K562 (cell line): ENCODE measurements at regions not wholly inside any gene's neighbourhood (a gene's known extent, or its start where the extent isn't known, plus 50 kb on each side); places are given as distances from the start of the nearest gene placed in this dataset.
A peak's percentile ranks its signal among the peaks of the same experiment; 100 is the strongest.

ENCODE experiments used
- CEBPG ChIP-seq, 3 experiments: fragments of 200-800 bp in 1 of 3; sonication (Bioruptor generic) in 1 of 3; sonication (generic) in 1 of 3; formaldehyde crosslinking in 1 of 3; IDR thresholded peaks in 2 of 3; conservative IDR thresholded peaks in 1 of 3; 2 replicates each; pipeline versions ENCODE4 v1.6.1 to v1.8.0; 2016 to 2022; ENCODE audit warnings: missing compliant biosample characterization in 2 of 3, missing genetic modification characterization in 2 of 3, mild to moderate bottlenecking in 1 of 3, missing genetic modification reagents in 1 of 3
- CEBPZ ChIP-seq: fragments of 150-350 bp; IDR thresholded peaks from 2 replicates; pipeline ENCODE4 v1.6.1; 2014; ENCODE audit warnings: low read depth, mild to moderate bottlenecking, low read length, borderline replicate concordance
- E2F8 ChIP-seq: fragments of 450-650 bp; IDR thresholded peaks from 2 replicates; pipeline ENCODE4 v1.7.1; 2018; ENCODE audit warnings: mild to moderate bottlenecking, low read depth; ENCODE audit not compliant: partially characterized antibody
- NR2C1 ChIP-seq, 2 experiments: fragments of 450-650 bp; IDR thresholded peaks; 2 replicates each; pipeline ENCODE4 v1.6.1; 2017; ENCODE audit warnings: mild to moderate bottlenecking in 2 of 2, antibody characterized with exemption in 1 of 2, inconsistent platforms in 1 of 2, missing compliant biosample characterization in 1 of 2, missing genetic modification characterization in 1 of 2
- SUPT5H ChIP-seq: fragments of 450-650 bp; IDR thresholded peaks from 2 replicates; pipeline ENCODE4 v1.6.1; 2016
- ZNF263 ChIP-seq: sonication (generic); formaldehyde crosslinking; IDR thresholded peaks from 2 replicates; pipeline ENCODE4 v1.8.0; 2022; ENCODE audit warnings: mild to moderate bottlenecking, missing genetic modification reagents, borderline replicate concordance
- TF ChIP-seq, protein P1 (sequence below), 2 experiments: IDR thresholded peaks; 2 replicates each; pipeline ENCODE4 v1.6.1; 2011; ENCODE audit warnings: borderline replicate concordance in 1 of 2, control low read depth in 1 of 2, low read depth in 1 of 2, low read length in 1 of 2, mild to moderate bottlenecking in 1 of 2, mixed read lengths in 1 of 2, moderate library complexity in 1 of 2; ENCODE audit not compliant: insufficient read depth in 1 of 2, insufficient read length in 1 of 2, poor library complexity in 1 of 2, severe bottlenecking in 1 of 2; ENCODE audit errors: extremely low read depth in 1 of 2
- TF ChIP-seq, protein P2 (sequence below): fragments of 150-350 bp; conservative IDR thresholded peaks from 2 replicates; pipeline ENCODE4 v1.6.1; 2014; ENCODE audit warnings: low read length
- TF ChIP-seq, protein P3 (sequence below): fragments of 450-650 bp; formaldehyde crosslinking; IDR thresholded peaks from 2 replicates; pipeline ENCODE4 v1.4.0; 2020; ENCODE audit warnings: mild to moderate bottlenecking, mixed read lengths

DNA sequence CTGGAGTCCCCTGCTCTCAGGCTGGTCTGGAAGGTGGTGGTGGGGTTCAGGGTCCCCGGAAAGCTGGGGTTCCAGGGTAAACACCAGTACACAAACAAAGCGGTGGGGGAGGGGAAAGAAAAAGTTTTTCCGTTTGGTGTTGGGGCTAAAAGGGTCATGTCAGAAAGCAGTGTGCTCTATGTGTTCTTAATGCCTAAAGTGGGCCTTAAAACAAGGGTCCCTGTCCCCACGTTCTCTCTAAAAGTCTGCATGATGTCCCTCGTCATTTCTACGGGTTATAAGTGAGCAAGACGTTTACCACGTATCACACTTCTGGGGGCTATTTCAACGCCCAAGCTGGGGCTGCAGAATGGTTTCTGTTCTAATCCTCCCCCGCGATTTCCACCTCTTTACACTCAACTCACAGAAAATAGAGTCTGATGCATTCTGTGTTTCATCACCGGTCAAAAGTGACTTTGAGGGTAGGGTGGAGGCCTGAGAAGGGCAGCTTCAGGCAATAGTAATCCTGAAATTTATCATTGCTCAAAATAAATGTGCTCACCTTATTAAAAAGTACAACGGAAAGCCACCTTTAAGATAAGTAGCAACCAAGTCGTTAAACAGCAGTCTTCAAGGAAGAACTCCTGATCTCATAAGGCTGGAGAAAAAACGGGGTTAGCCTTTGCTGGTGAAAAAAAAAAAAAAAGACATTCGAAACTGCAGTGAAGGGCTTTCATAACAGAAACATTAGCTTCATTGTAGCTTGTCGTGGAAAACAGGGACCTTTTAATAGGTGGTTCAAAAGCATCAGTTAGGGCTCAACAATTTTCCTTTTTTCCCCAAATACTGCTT is 63.9 kb upstream of the PTGR2 start (continued):
- TF ChIP-seq NR2C1 (IDR thresholded peaks at IDR 0.05): no peak
- TF ChIP-seq NR2C1 (tag; IDR thresholded peaks at IDR 0.05): no peak
- TF ChIP-seq, protein P1, sequence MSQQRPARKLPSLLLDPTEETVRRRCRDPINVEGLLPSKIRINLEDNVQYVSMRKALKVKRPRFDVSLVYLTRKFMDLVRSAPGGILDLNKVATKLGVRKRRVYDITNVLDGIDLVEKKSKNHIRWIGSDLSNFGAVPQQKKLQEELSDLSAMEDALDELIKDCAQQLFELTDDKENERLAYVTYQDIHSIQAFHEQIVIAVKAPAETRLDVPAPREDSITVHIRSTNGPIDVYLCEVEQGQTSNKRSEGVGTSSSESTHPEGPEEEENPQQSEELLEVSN (IDR thresholded peaks at IDR 0.05; ENCODE audit: borderline replicate concordance in 1 of 2, extremely low read depth in 1 of 2, insufficient read depth in 1 of 2, insufficient read length in 1 of 2, low read depth in 1 of 2, low read length in 1 of 2, poor library complexity in 1 of 2, severe bottlenecking in 1 of 2): no peak
- no peak for TF ChIP-seq CEBPG (CRISPR knock-in tag; IDR thresholded peaks at IDR 0.05)
- peak in 1 of 2 experiments; percentile 69; a peak in 1 of 4 replicates for TF ChIP-seq CEBPG (tag; conservative IDR thresholded peaks at IDR 0.05 in 1 of 2, IDR thresholded peaks at IDR 0.05 in 1 of 2)
- TF ChIP-seq, protein P2, sequence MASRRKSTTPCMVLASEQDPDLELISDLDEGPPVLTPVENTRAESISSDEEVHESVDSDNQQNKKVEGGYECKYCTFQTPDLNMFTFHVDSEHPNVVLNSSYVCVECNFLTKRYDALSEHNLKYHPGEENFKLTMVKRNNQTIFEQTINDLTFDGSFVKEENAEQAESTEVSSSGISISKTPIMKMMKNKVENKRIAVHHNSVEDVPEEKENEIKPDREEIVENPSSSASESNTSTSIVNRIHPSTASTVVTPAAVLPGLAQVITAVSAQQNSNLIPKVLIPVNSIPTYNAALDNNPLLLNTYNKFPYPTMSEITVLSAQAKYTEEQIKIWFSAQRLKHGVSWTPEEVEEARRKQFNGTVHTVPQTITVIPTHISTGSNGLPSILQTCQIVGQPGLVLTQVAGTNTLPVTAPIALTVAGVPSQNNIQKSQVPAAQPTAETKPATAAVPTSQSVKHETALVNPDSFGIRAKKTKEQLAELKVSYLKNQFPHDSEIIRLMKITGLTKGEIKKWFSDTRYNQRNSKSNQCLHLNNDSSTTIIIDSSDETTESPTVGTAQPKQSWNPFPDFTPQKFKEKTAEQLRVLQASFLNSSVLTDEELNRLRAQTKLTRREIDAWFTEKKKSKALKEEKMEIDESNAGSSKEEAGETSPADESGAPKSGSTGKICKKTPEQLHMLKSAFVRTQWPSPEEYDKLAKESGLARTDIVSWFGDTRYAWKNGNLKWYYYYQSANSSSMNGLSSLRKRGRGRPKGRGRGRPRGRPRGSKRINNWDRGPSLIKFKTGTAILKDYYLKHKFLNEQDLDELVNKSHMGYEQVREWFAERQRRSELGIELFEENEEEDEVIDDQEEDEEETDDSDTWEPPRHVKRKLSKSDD: no peak
- TF ChIP-seq, protein P3, sequence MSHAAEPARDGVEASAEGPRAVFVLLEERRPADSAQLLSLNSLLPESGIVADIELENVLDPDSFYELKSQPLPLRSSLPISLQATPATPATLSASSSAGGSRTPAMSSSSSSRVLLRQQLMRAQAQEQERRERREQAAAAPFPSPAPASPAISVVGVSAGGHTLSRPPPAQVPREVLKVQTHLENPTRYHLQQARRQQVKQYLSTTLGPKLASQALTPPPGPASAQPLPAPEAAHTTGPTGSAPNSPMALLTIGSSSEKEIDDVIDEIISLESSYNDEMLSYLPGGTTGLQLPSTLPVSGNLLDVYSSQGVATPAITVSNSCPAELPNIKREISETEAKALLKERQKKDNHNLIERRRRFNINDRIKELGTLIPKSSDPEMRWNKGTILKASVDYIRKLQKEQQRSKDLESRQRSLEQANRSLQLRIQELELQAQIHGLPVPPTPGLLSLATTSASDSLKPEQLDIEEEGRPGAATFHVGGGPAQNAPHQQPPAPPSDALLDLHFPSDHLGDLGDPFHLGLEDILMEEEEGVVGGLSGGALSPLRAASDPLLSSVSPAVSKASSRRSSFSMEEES (CRISPR knock-in tag): no peak
- no peak for TF ChIP-seq SUPT5H
- no peak for TF ChIP-seq E2F8
- no peak for TF ChIP-seq CEBPZ
- TF ChIP-seq ZNF263 (CRISPR knock-in tag): no peak
